OCI-LY1 (cell line): ENCODE measurements at regions not wholly inside any gene's neighbourhood (a gene's known extent, or its start where the extent isn't known, plus 50 kb on each side); places are given as distances from the start of the nearest gene placed in this dataset.
A peak's percentile ranks its signal among the peaks of the same experiment; 100 is the strongest.

ENCODE experiments used
- H2AFZ ChIP-seq: fragments of 200-600 bp; sonication (generic), shearing (Covaris generic); 2 replicates; pipeline ENCODE4 v1.6.0; 2014; ENCODE audit warnings: antibody characterized with exemption, mild to moderate bottlenecking, low read length
- H3F3A ChIP-seq: fragments of 200-600 bp; sonication (generic), shearing (Covaris generic); 2 replicates; pipeline ENCODE4 v1.6.0; 2014; ENCODE audit warnings: mild to moderate bottlenecking, antibody characterized with exemption, low read length, moderate library complexity; ENCODE audit not compliant: insufficient read depth
- H3K27ac ChIP-seq: fragments of 200-600 bp; sonication (generic); 2 replicates; pipeline ENCODE4 v1.5.1; 2014; ENCODE audit warnings: low read length, mixed run types, mild to moderate bottlenecking, low read depth; ENCODE audit not compliant: poor library complexity, severe bottlenecking
- H3K27me3 ChIP-seq: fragments of 200-600 bp; sonication (generic); 2 replicates; pipeline ENCODE4 v1.6.0; 2014; ENCODE audit warnings: antibody characterized with exemption, mild to moderate bottlenecking, low read length, moderate library complexity; ENCODE audit not compliant: insufficient read depth
- H3K36me3 ChIP-seq: fragments of 200-600 bp; sonication (generic); 2 replicates; pipeline ENCODE4 v1.6.1; 2014; ENCODE audit warnings: mild to moderate bottlenecking, antibody characterized with exemption, low read length, moderate library complexity, mixed read lengths; ENCODE audit not compliant: insufficient read depth
- H3K4me1 ChIP-seq: fragments of 200-600 bp; sonication (generic); 2 replicates; pipeline ENCODE4 v1.5.1; 2014; ENCODE audit warnings: mild to moderate bottlenecking, low read length, moderate library complexity; ENCODE audit not compliant: insufficient read depth, severe bottlenecking
- H3K4me2 ChIP-seq: fragments of 200-600 bp; sonication (generic), shearing (Covaris generic); 2 replicates; pipeline ENCODE4 v1.6.1; 2014; ENCODE audit warnings: low read length
- H3K4me3 ChIP-seq: fragments of 200-600 bp; sonication (generic); 2 replicates; pipeline ENCODE4 v1.5.1; 2014; ENCODE audit warnings: low read length, low read depth, mild to moderate bottlenecking, mixed read lengths; ENCODE audit not compliant: poor library complexity, severe bottlenecking
- H3K79me2 ChIP-seq: fragments of 200-600 bp; shearing (Covaris generic); 2 replicates; pipeline ENCODE4 v1.6.1; 2016; ENCODE audit warnings: mixed run types, low read length, mixed read lengths; ENCODE audit not compliant: insufficient read depth
- H3K9ac ChIP-seq: fragments of 200-600 bp; sonication (generic), shearing (Covaris generic); 2 replicates; pipeline ENCODE4 v1.6.1; 2014; ENCODE audit warnings: mild to moderate bottlenecking, low read length, mixed read lengths
- H3K9me2 ChIP-seq: fragments of 200-600 bp; sonication (generic), shearing (Covaris generic); 2 replicates; pipeline ENCODE4 v1.6.1; 2014; ENCODE audit warnings: low read depth, mild to moderate bottlenecking, low read length, mixed read lengths
- H3K9me3 ChIP-seq: fragments of 200-600 bp; shearing (Covaris generic); 2 replicates; pipeline ENCODE4 v1.6.1; 2014; ENCODE audit warnings: low read length, mixed read lengths
- H4K20me1 ChIP-seq: fragments of 200-600 bp; sonication (generic), shearing (Covaris generic); 2 replicates; pipeline ENCODE4 v1.6.0; 2016; ENCODE audit warnings: mild to moderate bottlenecking, low read length; ENCODE audit not compliant: insufficient read depth
- CTCF ChIP-seq: fragments of 200-600 bp; sonication (generic), shearing (Covaris generic); IDR thresholded peaks from 2 replicates; pipeline ENCODE4 v1.5.1; 2017; ENCODE audit warnings: mild to moderate bottlenecking, antibody characterized with exemption, low read length, moderate library complexity, mixed read lengths
- EZH2 ChIP-seq: fragments of 200-600 bp; sonication (generic), shearing (Covaris generic); IDR thresholded peaks from 2 replicates; pipeline ENCODE4 v1.8.0; 2017; ENCODE audit warnings: borderline replicate concordance, mixed run types, mild to moderate bottlenecking, antibody characterized with exemption, low read length, moderate library complexity, mixed read lengths

DNA sequence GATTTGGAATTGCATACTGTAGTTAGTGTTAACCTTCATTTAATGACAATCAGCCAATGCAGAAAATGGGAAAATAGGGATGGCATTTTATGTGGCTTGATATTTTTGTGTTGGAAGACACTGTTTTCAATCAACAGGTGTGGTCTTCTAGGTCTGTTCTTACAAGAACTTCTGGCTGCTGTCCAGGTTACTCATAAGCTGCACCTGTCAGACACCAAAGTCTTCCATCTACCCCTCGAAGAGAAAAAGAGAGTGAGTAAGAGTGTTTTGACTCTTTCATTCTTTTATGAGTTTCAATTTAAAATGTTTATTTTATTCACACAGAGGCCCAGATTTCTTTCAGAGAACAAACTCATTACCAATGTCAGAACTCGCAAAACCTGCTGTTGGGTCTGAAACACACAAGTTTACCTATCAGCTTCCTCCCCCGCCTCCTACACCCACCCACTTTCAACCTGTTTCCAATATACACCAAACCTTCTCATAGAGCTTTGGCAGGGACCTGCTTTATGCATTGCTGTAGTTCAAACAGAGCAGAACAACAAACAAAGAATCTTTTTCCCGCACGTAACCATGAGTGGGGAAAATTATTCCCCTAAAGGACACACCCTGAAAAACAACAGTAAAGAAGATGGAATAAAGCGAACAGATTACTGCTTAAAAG, 767.7 kb upstream of the ALCAM start:
- H3K9ac ChIP-seq = no peak overlapping the region

GRCh38 chr3:104604326-104605010, 762.2 kb upstream of the ALCAM start:
- Histone ChIP-seq H3K36me3 (no peaks in the 10 kb centered on the region), H3K27ac (no peak overlapping the region), H3K4me2 (no peak overlapping the region), H3F3A (no peaks in the 10 kb centered on the region), H2AFZ (no peak overlapping the region), H3K9ac (no peak overlapping the region), H3K4me1 (peaks cover 5% of the 10 kb centered on the region), H3K79me2 (no peaks in the 10 kb centered on the region), H4K20me1 (no peaks in the 10 kb centered on the region), H3K27me3 (no peaks in the 10 kb centered on the region), H3K4me3 (no peak overlapping the region), H3K9me2 (no peaks in the 10 kb centered on the region), H3K9me3 (no peaks in the 10 kb centered on the region)
- TF ChIP-seq CTCF (peak; percentile 59), EZH2 (no peak)

More for the DNA sequence above, 767.7 kb upstream of the ALCAM start:
- Histone ChIP-seq H2AFZ (no peak overlapping the region), H3F3A (no peaks in the 10 kb centered on the region), H3K79me2 (no peaks in the 10 kb centered on the region), H3K36me3 (no peaks in the 10 kb centered on the region), H3K27me3 (no peaks in the 10 kb centered on the region), H3K4me3 (no peak overlapping the region), H3K9me3 (no peaks in the 10 kb centered on the region), H3K4me1 (peaks cover 36% of the 10 kb centered on the region), H3K9me2 (no peaks in the 10 kb centered on the region), H3K27ac (peak overlapping the region; percentile 18), H3K4me2 (peak overlapping the region; percentile 12; the same call in 1 of the 2 replicates), H4K20me1 (no peaks in the 10 kb centered on the region)
- TF ChIP-seq CTCF = no peak

DNA sequence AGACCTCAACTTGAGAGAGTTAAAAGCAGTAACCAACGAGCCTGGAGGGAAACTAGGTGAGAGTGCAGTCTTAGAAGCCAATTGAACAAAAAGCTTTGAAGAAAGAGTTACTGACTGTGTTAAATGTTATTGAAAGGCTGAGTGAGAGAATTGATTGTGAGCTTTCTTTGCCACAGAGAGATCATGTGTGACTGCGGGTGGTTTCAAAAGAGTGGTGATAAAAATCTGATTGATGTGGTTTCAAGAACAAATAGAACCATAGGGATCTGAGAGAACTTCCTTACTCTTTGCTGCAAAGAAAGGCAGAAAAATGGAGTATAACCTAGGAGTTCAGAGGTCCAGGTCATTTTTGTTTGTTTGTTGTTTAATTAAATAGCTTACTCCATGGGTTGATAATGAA, 759.9 kb upstream of the ALCAM start:
- no peak overlapping the region for H3K4me3 ChIP-seq
- no peaks in the 10 kb centered on the region for H3K9me3 ChIP-seq
- TF ChIP-seq CTCF (no peak), EZH2 (no peak)
- H3K9me2 ChIP-seq = no peaks in the 10 kb centered on the region
- H3K36me3 ChIP-seq = no peaks in the 10 kb centered on the region
- no peaks in the 10 kb centered on the region for H3K79me2 ChIP-seq
- H2AFZ ChIP-seq = no peak overlapping the region
- H3K4me1 ChIP-seq = no peaks in the 10 kb centered on the region
- no peaks in the 10 kb centered on the region for H3F3A ChIP-seq
- no peaks in the 10 kb centered on the region for H4K20me1 ChIP-seq
- H3K27ac ChIP-seq = no peak overlapping the region
- H3K4me2 ChIP-seq = no peak overlapping the region
- H3K27me3 ChIP-seq = no peaks in the 10 kb centered on the region
- H3K9ac ChIP-seq = no peak overlapping the region
